Activated B cell treated with CpG ODN at 0.5 μM for 24 hours (primary cell): ENCODE measurements at regions not wholly inside any gene's neighbourhood (a gene's known extent, or its start where the extent isn't known, plus 50 kb on each side); places are given as distances from the start of the nearest gene placed in this dataset.

Experiments used
- ATAC-seq: fragments of 200-7000 bp; cut with Tn5 transposase; one replicate; pipeline ENCODE4 v1.10.0; 2021; ENCODE audit warnings: low read depth, mild to moderate bottlenecking, moderate library complexity
- CTCF ChIA-PET: fragments of 350-600 bp; sonication (Branson Sonifier 250); formaldehyde crosslinking; loops from one replicate; lab custom pipeline; 2021; ENCODE audit warnings: antibody characterized with exemption; lab: Charles Lee
- POLR2A ChIA-PET: fragments of 350-600 bp; sonication (Branson Sonifier 250); formaldehyde crosslinking; loops from one replicate; lab custom pipeline; 2021; ENCODE audit warnings: antibody characterized with exemption; lab: Charles Lee
- DNase-seq: peaks from one replicate; pipeline ENCODE4 v3.0.0; 2022
- H3K27ac Mint-ChIP-seq: one replicate; pipeline ENCODE4 v1.8.0; 2020; ENCODE audit warnings: mixed read lengths
- H3K27me3 Mint-ChIP-seq: one replicate; pipeline ENCODE4 v1.8.0; 2021; ENCODE audit warnings: mixed read lengths
- H3K36me3 Mint-ChIP-seq: one replicate; pipeline ENCODE4 v1.8.0; 2021; ENCODE audit warnings: low read depth, mixed read lengths
- H3K4me1 Mint-ChIP-seq: one replicate; pipeline ENCODE4 v1.8.0; 2021; ENCODE audit warnings: mixed read lengths
- H3K4me3 Mint-ChIP-seq: one replicate; pipeline ENCODE4 v1.8.0; 2020; ENCODE audit warnings: mild to moderate bottlenecking, mixed read lengths
- H3K9me3 Mint-ChIP-seq: one replicate; pipeline ENCODE4 v1.8.0; 2020; ENCODE audit warnings: mixed read lengths
- intact Hi-C: fragments of 100-400 bp; cut with micrococcal nuclease; formaldehyde crosslinking; loops from one replicate; pipeline ENCODE4 v1.15.1; 2024
- TF ChIP-seq, protein P1 (sequence below): fragments of 200-600 bp; IDR thresholded peaks from one replicate; pipeline ENCODE4 v1.8.0; 2022; ENCODE audit warnings: antibody characterized with exemption, mild to moderate bottlenecking

GRCh38 chr2:222034058-222034457 lies 264.7 kb downstream of the PAX3 start:
- Mint-ChIP-seq H3K36me3 (no peaks in the 10 kb centered on the region), H3K9me3 (no peaks in the 10 kb centered on the region), H3K4me3 (no peak overlapping the region), H3K4me1 (no peaks in the 10 kb centered on the region), H3K27me3 (peaks cover 4% of the 10 kb centered on the region), H3K27ac (no peak overlapping the region)
- intact Hi-C loops, result no loop called here
- ChIA-PET CTCF (no interaction called here), POLR2A (no interaction called here)
- DNase-seq (no peak), ATAC-seq (no peak)
- TF ChIP-seq, protein P1, sequence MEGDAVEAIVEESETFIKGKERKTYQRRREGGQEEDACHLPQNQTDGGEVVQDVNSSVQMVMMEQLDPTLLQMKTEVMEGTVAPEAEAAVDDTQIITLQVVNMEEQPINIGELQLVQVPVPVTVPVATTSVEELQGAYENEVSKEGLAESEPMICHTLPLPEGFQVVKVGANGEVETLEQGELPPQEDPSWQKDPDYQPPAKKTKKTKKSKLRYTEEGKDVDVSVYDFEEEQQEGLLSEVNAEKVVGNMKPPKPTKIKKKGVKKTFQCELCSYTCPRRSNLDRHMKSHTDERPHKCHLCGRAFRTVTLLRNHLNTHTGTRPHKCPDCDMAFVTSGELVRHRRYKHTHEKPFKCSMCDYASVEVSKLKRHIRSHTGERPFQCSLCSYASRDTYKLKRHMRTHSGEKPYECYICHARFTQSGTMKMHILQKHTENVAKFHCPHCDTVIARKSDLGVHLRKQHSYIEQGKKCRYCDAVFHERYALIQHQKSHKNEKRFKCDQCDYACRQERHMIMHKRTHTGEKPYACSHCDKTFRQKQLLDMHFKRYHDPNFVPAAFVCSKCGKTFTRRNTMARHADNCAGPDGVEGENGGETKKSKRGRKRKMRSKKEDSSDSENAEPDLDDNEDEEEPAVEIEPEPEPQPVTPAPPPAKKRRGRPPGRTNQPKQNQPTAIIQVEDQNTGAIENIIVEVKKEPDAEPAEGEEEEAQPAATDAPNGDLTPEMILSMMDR, result no peak

DNA sequence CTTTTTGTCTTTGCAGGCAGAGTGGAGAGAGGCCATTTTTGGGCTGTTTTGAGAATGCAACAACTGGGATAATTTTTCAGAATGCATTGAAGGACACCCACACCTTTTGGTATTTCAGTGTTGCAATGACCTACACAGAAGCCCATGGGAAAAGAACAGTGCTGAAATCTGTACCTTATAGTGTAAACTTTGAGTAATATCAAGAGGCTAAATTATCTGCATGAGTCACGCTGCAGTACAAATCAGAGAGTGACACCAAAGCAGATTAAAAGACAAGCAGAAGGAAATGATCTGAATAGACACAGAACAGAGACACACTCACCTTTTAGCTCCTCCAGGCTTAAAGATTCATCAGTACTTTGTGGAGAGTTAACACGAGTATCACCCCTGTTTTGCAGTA lies 265.3 kb downstream of the PAX3 start:
- ATAC-seq (no peak), DNase-seq (no peak)
- H3K27me3 Mint-ChIP-seq, result peaks cover 4% of the 10 kb centered on the region
- H3K9me3 Mint-ChIP-seq, result no peaks in the 10 kb centered on the region
- no peak overlapping the region for H3K4me3 Mint-ChIP-seq
- CTCF ChIA-PET, result no interaction called here
- POLR2A ChIA-PET, result no interaction called here
- no peaks in the 10 kb centered on the region for H3K36me3 Mint-ChIP-seq
- TF ChIP-seq, protein P1, result no peak
- intact Hi-C loops, result no loop called here
- no peaks in the 10 kb centered on the region for H3K4me1 Mint-ChIP-seq
- H3K27ac Mint-ChIP-seq, result no peak overlapping the region

GRCh38 chr2:222025881-222026271 lies 272.9 kb downstream of the PAX3 start:
- H3K36me3 Mint-ChIP-seq, result no peaks in the 10 kb centered on the region
- ChIA-PET CTCF (interaction anchor here (0.9 kb wide), 1 partner anchor 12 kb away, joined by 4 read pairs; no protein-coding TSS in a partner anchor), POLR2A (no interaction called here)
- H3K4me3 Mint-ChIP-seq, result no peak overlapping the region
- DNase-seq (no peak), ATAC-seq (no peak)
- intact Hi-C loops, result loop anchor here (1.0 kb wide), 1 partner anchor 587 kb away; no protein-coding TSS in a partner anchor
- TF ChIP-seq, protein P1, result no peak
- H3K27me3 Mint-ChIP-seq, result peaks cover under 1% of the 10 kb centered on the region
- H3K27ac Mint-ChIP-seq, result no peak overlapping the region
- no peaks in the 10 kb centered on the region for H3K4me1 Mint-ChIP-seq
- H3K9me3 Mint-ChIP-seq, result no peaks in the 10 kb centered on the region

DNA sequence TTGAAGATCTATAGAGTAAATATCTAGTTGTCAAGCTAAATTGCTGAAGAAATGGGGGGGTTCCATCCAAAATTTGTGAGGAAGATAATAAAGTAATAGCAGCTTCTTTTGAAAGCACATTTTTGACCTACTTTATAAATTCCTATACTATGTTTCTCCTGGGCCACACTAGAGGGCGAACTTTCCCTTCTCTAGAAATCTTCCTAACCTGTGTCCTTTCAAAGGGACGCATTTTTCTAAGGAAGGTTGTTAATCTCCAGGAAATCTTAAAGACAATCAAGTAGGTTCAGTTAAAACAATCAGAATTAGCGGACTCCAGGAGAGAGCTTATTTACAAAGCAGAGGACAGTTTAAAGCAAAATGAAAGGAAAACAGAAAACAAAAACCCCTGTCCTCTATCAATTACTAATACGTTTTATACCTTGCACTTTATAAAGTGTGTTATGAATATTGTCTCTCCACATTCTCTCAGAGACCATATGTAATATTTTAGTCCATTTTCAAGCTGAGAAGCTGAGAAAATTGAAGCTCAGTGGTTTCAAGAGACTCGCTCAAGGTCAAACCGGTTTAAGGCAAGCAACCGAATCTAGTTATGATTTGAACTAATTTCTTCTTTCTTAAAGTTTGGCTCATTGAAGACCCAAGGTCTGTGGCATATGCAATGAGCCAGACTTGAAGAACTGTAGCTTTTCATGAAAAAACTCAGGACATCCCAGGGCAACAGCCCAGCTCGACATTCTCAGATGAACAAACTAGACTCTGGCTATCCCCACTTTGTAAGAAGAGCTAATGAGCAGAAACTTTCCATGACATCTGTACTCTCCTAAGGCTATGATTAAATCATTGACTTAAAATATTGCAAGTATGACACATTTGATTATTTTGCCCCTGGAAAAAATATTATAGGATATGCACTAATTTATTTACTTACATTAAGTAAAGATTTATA lies 273.6 kb downstream of the PAX3 start:
- Mint-ChIP-seq H3K36me3 (no peaks in the 10 kb centered on the region), H3K4me1 (no peaks in the 10 kb centered on the region), H3K27ac (no peak overlapping the region), H3K9me3 (no peaks in the 10 kb centered on the region), H3K4me3 (no peak overlapping the region), H3K27me3 (no peaks in the 10 kb centered on the region)
- no peak for ATAC-seq
- TF ChIP-seq, protein P1, result no peak
- ChIA-PET CTCF (interaction anchor here (0.9 to 1.3 kb wide), 2 partner anchors 13 to 589 kb away, joined by 3 to 4 read pairs; no protein-coding TSS in a partner anchor), POLR2A (no interaction called here)
- intact Hi-C loops, result loop anchor here (1.0 kb wide), 1 partner anchor 588 kb away; no protein-coding TSS in a partner anchor
- no peak for DNase-seq

DNA sequence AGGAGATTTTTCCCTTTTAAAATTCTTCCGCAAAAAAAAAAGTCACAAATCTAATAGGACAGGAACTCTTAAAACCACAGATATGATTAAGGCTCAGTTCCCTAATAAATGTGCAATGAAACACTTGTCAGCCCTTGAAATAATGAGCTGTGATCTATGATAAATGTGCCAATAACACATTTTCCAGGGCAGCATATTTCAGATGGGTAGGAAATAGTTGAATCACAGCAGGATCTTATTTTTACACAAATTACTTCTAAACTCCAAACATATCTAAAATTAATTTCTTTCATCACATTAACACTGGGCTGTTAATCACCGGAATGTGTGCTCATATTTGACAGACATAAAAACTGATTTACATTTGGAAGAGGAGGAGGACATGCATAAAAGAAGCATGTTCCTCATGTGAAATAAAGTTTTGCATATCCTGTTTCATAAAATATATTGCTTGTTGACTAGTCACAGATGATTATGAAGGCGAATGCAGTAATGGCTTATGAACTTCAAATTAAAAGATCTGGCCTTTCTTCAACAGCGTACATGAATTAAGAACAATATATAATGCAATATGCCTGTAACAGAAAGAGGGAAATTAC lies 281.4 kb downstream of the PAX3 start:
- intact Hi-C loops, result no loop called here
- ChIA-PET CTCF (no interaction called here), POLR2A (no interaction called here)
- ATAC-seq, result no peak
- no peak for DNase-seq
- Mint-ChIP-seq H3K4me1 (no peaks in the 10 kb centered on the region), H3K27me3 (no peaks in the 10 kb centered on the region), H3K27ac (no peak overlapping the region), H3K36me3 (no peaks in the 10 kb centered on the region), H3K9me3 (no peaks in the 10 kb centered on the region), H3K4me3 (no peak overlapping the region)
- TF ChIP-seq, protein P1, result no peak
